ENCODE measurements at regions not wholly inside any gene's neighbourhood (a gene's known extent, or its start where the extent isn't known, plus 50 kb on each side); places are given as distances from the start of the nearest gene placed in this dataset.

- BruUV-seq (replicated peaks), result no TSS peak
- ChIA-PET CTCF (no interaction called here), POLR2A (ENCODE audit: unreplicated experiment) (no interaction called here)
- Histone ChIP-seq H2AFZ (ENCODE audit: low read length) (no peak overlapping the region), H3K9me3 (ENCODE audit: low read length) (no peaks in the 10 kb centered on the region), H3K4me3 (ENCODE audit: low read length) (no peak overlapping the region), H3K27ac (ENCODE audit: low read length) (no peak overlapping the region), H4K20me1 (ENCODE audit: low read length) (no peaks in the 10 kb centered on the region), H3K36me3 (ENCODE audit: low read depth, low read length) (no peaks in the 10 kb centered on the region), H3K4me1 (ENCODE audit: insufficient read depth, low read length) (no peaks in the 10 kb centered on the region), H3K4me2 (ENCODE audit: low read length) (no peak overlapping the region), H3F3A (ENCODE audit: low read length, unreplicated experiment) (no peaks in the 10 kb centered on the region), H3K9ac (ENCODE audit: low read length) (no peak overlapping the region), H3K27me3 (ENCODE audit: low read length) (no peaks in the 10 kb centered on the region), H3K79me2 (ENCODE audit: low read length) (no peaks in the 10 kb centered on the region), H3K9me2 (replicated peaks; ENCODE audit: low read length) (no peaks in the 10 kb centered on the region)
- intact Hi-C loops (cut with micrococcal nuclease), result no loop called here
- TF ChIP-seq EZH2 (IDR thresholded peaks at IDR 0.05; ENCODE audit: low read length, unreplicated experiment), result no peak
- no peak for TF ChIP-seq EZH2phosphoT487 (IDR thresholded peaks at IDR 0.05; ENCODE audit: borderline replicate concordance, low read length)
- TF ChIP-seq, protein P1, sequence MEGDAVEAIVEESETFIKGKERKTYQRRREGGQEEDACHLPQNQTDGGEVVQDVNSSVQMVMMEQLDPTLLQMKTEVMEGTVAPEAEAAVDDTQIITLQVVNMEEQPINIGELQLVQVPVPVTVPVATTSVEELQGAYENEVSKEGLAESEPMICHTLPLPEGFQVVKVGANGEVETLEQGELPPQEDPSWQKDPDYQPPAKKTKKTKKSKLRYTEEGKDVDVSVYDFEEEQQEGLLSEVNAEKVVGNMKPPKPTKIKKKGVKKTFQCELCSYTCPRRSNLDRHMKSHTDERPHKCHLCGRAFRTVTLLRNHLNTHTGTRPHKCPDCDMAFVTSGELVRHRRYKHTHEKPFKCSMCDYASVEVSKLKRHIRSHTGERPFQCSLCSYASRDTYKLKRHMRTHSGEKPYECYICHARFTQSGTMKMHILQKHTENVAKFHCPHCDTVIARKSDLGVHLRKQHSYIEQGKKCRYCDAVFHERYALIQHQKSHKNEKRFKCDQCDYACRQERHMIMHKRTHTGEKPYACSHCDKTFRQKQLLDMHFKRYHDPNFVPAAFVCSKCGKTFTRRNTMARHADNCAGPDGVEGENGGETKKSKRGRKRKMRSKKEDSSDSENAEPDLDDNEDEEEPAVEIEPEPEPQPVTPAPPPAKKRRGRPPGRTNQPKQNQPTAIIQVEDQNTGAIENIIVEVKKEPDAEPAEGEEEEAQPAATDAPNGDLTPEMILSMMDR (conservative IDR thresholded peaks at IDR 0.05; ENCODE audit: low read depth, low read length), result no peak
- ATAC-seq, result no peak
- no peak for DNase-seq
These were observed 61.9 kb upstream of the SLC39A10 start for GRCh38 chr2:195594919-195595694.

DNA sequence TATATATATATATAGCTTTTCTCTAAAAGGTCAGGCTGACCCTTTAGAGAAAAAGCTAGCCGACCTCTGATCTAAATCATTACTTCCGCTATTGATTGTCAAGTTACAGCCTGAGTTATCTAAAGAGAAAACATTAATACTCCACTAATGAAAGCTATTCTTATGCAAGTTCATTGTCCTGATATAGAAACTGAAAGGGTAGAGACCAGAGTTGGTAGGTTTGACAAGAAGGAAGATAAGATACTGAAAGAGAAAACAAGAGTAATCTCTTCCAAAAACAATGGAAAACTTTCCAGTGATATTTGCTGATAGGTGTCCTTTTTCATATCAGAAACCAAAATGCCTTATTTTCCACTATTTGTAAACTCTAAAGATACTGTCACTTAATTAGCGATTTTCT, 62.8 kb upstream of the SLC39A10 start:
- Histone ChIP-seq H3F3A (ENCODE audit: low read length, unreplicated experiment) (no peaks in the 10 kb centered on the region), H3K4me3 (ENCODE audit: low read length) (no peak overlapping the region), H3K4me2 (ENCODE audit: low read length) (no peak overlapping the region), H2AFZ (ENCODE audit: low read length) (no peak overlapping the region), H3K9me3 (ENCODE audit: low read length) (no peaks in the 10 kb centered on the region), H3K9ac (ENCODE audit: low read length) (no peak overlapping the region), H3K9me2 (replicated peaks; ENCODE audit: low read length) (no peaks in the 10 kb centered on the region), H3K36me3 (ENCODE audit: low read depth, low read length) (no peaks in the 10 kb centered on the region), H3K4me1 (ENCODE audit: insufficient read depth, low read length) (no peaks in the 10 kb centered on the region), H4K20me1 (ENCODE audit: low read length) (no peaks in the 10 kb centered on the region), H3K27ac (ENCODE audit: low read length) (no peak overlapping the region), H3K79me2 (ENCODE audit: low read length) (no peaks in the 10 kb centered on the region), H3K27me3 (ENCODE audit: low read length) (no peaks in the 10 kb centered on the region)
- TF ChIP-seq EZH2phosphoT487 (IDR thresholded peaks at IDR 0.05; ENCODE audit: borderline replicate concordance, low read length), result no peak
- TF ChIP-seq, protein P1 (conservative IDR thresholded peaks at IDR 0.05; ENCODE audit: low read depth, low read length), result no peak
- TF ChIP-seq EZH2 (IDR thresholded peaks at IDR 0.05; ENCODE audit: low read length, unreplicated experiment), result no peak
- intact Hi-C loops (cut with micrococcal nuclease), result no loop called here
- BruUV-seq (replicated peaks), result no TSS peak
- ChIA-PET CTCF (no interaction called here), POLR2A (ENCODE audit: unreplicated experiment) (no interaction called here)
- ATAC-seq, result no peak
- DNase-seq, result no peak

- ChIA-PET CTCF (interaction anchor here (0.6 kb wide), 1 partner anchor 68 kb away, joined by 3 read pairs; no protein-coding TSS in a partner anchor), POLR2A (ENCODE audit: unreplicated experiment) (no interaction called here)
- no peaks in the 10 kb centered on the region for H3F3A ChIP-seq (ENCODE audit: low read length, unreplicated experiment)
- BruUV-seq (replicated peaks), result no TSS peak
- H3K27ac ChIP-seq (ENCODE audit: low read length), result no peak overlapping the region
- no peak for ATAC-seq
- H3K27me3 ChIP-seq (ENCODE audit: low read length), result no peaks in the 10 kb centered on the region
- DNase-seq, result no peak
- no peaks in the 10 kb centered on the region for H3K4me1 ChIP-seq (ENCODE audit: insufficient read depth, low read length)
- no peak overlapping the region for H3K4me2 ChIP-seq (ENCODE audit: low read length)
- no peaks in the 10 kb centered on the region for H4K20me1 ChIP-seq (ENCODE audit: low read length)
- intact Hi-C loops (cut with micrococcal nuclease), result no loop called here
- H2AFZ ChIP-seq (ENCODE audit: low read length), result no peak overlapping the region
- H3K36me3 ChIP-seq (ENCODE audit: low read depth, low read length), result no peaks in the 10 kb centered on the region
- TF ChIP-seq, protein P1 (conservative IDR thresholded peaks at IDR 0.05; ENCODE audit: low read depth, low read length), result no peak
- TF ChIP-seq EZH2phosphoT487 (IDR thresholded peaks at IDR 0.05; ENCODE audit: borderline replicate concordance, low read length), result no peak
- no peak for TF ChIP-seq EZH2 (IDR thresholded peaks at IDR 0.05; ENCODE audit: low read length, unreplicated experiment)
- no peak overlapping the region for H3K9ac ChIP-seq (ENCODE audit: low read length)
- H3K9me2 ChIP-seq (replicated peaks; ENCODE audit: low read length), result no peaks in the 10 kb centered on the region
- no peaks in the 10 kb centered on the region for H3K79me2 ChIP-seq (ENCODE audit: low read length)
- no peaks in the 10 kb centered on the region for H3K9me3 ChIP-seq (ENCODE audit: low read length)
- H3K4me3 ChIP-seq (ENCODE audit: low read length), result no peak overlapping the region
These were observed 64.9 kb upstream of the SLC39A10 start for GRCh38 chr2:195592105-195592504.
